Activated CD4-positive, alpha-beta T cell treated with anti-CD3 and anti-CD28 coated beads, Interleukin-2, amount 50 U/mL, for 16 hours (primary cell): ENCODE measurements at regions not wholly inside any gene's neighbourhood (a gene's known extent, or its start where the extent isn't known, plus 50 kb on each side); places are given as distances from the start of the nearest gene placed in this dataset.
"Not testable (repeated sequence)": the region's sequence is repeated elsewhere in the genome, so short reads cannot be mapped to it uniquely, and the experiment has no call there.

Source experiments
- DNase-seq: peaks from one replicate; pipeline ENCODE4 v3.0.0-alpha.2; 2020

- DNase-seq: no peak
Observed at GRCh38 chr21:41584603-41585176, 76.7 kb upstream of the TMPRSS2 start.

GRCh38 chr21:41583274-41583790 is 75.4 kb upstream of the TMPRSS2 start:
- no peak for DNase-seq

DNA sequence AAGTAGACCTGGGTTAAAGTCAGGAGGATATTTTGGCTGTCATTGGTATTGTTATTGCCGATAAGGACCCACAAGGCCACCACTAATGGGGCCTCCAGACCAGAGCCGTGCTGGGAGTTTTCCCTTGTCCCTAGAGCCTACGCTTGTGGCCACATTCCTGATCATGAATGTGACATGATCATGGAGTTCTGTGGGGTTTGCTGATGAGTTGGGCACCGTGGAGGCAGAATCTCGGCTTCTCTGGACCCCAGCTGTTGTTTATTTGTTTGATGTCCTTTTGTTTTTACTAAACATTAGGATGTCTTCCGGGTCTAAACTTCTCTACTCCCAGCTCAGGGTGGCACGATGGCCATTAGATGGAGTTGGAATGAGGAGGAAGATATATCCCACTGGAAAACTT is 74.9 kb upstream of the TMPRSS2 start:
- DNase-seq: no peak

DNA sequence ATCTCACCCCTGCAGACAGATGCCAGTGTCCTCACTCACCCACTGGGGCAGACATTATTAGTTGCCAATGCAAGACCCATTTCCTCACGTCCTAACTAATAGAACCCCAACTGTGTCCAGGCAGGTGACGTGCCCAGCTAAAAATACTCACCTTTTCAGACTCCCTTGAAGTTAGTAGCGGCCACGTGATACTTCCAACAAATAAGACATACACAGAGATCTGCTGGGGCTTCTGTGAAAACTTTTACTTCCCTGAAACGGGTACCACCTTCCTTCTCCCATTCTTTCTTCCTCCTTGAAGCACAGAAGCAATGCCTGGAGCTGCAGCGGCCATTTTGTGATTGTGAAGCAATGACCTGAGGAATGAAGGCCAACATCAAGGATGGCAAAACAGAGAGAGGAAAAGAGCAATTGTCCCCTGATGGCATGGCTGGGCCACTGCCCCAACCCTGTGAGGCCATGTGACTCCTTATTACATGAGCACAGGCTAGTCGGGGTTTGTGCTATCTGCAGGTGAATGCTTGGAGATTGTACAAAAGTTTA is 74.4 kb upstream of the TMPRSS2 start:
- no peak for DNase-seq

DNA sequence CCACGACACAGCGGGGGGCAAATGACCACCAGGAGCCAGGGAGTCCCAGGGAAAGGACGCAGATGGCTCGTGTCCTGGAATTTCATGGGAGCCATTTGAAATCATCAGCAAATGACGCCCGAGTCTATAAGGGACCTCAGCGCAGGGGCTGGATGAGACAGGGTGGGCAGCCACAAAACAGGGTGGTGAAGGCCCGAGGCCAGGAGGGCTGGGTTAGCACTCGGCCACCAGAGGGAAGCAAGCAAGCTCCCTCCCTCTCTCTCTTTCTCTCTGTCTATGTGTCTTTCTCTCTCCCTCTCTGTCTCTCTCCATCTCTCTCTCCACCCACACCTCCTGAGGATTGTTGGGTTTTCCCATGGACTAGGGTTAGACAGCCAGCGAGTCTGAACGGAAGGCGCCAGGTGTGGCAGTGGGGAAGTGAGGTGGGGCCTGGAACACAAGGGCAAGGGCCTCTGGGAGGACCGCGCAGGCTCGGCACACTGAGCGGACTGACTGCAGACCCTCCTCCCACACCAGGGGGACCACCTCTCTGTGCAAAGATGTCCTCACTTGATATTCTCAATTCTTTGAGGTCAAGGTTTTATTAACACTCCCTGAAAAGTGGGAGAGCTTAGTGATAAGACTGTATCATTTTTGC is 73.8 kb upstream of the TMPRSS2 start:
- DNase-seq: no peak

DNA sequence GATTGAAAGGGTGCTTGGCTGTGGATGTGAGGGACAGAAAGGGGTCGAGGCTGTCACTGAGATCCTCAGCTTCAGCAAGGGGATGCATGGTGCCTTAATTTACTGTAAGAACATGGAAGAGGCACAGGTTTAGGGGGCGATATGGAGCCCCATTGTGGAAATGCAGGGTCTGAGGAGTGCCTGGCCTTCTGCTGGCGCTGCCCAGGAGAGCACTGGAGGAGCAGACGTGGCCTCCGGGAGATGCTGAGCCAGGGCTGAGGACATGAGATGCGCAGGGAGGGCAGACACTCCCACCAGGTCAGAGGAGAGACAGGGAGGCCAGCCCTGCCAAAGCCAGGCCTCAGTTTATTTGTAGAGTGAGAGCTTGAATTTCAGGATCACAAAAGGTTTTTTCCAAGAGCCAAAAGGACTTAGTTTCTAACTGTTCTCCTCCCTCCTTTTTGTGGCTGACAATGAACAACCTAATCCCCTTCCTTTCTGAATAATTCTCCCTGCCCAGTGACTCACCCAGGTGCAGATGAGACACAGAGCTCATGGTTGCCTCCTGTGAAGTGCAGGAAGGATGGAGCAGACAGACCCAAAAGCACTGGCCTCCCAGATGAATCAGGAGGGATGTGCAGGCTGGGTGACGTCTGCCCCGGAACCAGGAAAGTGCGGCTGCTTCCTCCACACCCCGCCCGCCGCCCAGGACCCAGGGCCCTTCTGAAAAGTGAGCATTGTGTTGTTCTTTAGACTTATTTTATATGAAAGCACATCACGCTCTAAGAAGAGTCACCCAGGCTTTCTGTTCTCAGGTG is 73.0 kb upstream of the TMPRSS2 start:
- DNase-seq: no peak

DNA sequence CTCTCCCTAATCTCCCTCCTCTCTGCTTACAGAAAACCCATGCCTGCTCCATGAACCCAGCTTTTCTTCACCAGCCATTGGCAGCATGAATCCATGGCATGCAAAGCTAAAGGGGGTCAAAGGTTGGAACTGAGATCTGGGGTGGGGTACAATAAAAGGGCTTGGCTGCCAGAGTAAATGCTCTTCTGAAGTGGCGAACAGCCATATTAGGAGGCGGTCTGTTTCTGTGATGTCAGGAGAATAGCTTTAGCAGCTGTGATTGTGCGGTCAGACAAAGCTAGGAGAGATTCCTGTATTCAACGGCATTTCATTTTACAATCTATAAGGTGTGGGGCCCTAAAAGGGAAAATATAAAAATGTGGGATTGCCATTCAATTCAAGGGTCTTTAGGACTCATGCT is 71.7 kb upstream of the TMPRSS2 start:
- no peak for DNase-seq

- DNase-seq: no peak
Observed at GRCh38 chr21:41578716-41579115, 70.8 kb upstream of the TMPRSS2 start.

DNA sequence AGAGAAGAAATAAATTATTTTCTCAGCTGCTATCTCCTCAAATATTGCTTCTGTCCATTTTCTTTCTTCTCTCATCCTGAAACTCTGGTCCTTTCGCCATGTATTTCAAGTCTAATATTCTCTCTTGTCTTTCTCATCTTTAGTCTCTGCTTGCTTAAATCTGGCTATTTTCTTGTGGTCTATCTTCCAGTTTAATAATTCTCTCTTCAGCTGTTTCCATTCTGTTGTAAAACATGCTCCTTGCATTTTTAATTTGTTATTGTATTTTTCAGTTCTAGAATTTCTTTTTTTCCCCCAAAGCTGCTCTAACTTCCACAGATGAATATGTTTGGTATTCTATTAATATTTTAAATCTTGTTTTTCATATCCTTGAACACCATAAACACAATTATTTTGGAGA is 70.1 kb upstream of the TMPRSS2 start:
- DNase-seq: no peak

DNA sequence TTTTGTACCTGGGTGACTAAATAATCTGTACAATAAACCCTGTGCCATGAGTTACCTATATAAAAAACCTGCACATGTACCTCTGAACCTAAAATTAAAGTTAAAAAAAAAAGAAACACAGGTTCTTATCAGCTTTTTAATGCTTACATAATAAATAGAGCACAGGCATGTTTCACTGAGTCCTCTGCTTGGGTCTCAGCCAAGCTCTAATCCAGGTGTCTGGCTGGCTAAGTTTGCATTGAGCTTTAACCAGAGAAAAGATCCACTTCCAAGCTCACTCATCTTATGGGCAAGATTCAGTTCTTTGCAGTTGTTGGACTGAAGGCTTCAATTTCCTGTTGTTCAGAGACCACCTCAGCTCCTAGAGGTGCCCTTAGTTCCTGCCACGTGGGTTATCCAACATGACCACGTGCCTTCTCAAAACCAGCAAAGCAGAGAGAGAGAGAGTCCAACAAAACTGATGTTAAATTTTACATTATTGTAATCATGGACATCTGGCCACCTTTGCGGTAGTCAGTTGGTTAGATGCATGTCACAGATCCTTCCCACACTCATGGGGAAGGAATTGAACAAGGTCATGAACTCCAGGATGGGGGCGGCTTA is 68.2 kb upstream of the TMPRSS2 start:
- no peak for DNase-seq

- DNase-seq: no peak
Observed at GRCh38 chr21:41573902-41574690, 66.1 kb upstream of the TMPRSS2 start.

DNA sequence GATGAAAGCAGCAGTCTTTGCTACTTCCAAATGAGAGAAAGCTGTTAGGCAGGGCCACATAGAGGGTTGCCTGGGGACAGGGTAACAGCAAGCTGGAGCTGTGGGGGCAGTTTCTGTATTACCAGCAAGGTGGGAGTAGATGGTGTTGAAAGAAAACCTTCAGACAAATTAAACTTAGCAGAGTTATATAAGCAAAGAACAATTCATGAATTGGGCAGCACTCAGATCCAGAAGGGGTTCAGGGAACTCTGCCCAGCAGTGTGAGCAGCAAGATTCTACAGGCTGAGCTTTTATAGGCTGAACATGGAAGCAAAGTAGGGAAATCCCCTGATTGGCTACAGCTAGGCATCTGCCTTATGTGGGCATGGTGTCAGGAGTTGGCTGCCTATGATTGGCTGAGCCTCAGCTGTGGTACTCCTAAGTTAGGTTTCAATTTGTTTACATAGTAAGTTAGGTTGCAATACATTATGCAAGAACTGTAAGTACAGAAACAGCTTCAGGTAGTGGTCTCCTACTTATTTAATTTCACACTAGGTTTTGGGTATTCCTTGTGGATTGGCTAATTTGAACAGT is 64.1 kb upstream of the TMPRSS2 start:
- no peak for DNase-seq

- no peak for DNase-seq
Observed at GRCh38 chr21:41570791-41571355, 62.9 kb upstream of the TMPRSS2 start.

- no peak for DNase-seq
Observed at GRCh38 chr21:41568606-41569385, 60.8 kb upstream of the TMPRSS2 start.

DNA sequence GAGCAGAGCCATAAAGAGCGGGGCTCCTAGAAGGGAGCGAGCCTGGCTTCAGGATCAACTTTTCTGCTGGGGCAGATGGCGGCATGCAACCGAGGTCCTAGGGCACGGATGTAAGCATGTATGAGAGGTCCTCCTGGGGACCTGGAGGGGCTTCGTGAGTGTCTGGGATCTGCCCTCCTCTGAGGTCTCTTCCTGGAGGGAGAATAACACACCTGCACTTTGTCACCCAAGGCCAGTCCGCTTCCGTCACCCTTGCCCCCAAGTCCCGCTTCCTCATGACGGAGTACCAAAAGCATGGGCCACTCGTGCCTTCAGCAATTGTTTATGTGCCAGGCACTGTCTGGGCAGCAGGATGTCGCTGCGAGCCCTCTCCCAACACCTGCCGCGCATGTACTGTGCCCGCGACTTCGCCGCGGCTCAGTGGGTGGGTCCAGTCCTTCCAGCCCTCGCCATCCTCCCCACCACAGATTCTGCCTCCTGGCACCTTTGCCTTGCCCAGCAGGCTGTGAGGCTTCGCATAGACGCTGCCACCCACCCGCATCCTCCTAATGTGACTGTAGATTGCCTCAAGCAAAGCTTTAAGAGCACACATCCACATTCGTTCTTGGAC is 60.0 kb upstream of the TMPRSS2 start:
- no peak for DNase-seq

DNA sequence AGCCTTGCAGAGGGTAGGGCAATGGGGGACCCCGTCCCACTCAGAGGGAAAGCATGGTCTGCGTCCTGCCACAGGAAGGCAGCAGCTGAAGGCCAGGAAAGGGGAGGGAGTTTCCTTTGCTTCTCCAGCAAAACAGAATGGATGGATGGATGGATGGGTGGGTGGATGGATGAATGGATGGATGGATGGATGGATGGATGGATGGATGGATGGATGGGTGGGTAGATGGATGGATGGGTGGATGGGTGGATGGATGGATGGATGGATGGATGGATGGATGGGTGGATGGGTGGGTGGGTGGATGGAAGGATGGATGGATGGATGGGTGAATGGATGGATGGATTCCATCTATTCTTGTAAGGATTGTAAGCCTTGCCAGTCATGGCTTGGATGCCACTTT is 59.3 kb upstream of the TMPRSS2 start:
- DNase-seq: not testable (repeated sequence)

DNA sequence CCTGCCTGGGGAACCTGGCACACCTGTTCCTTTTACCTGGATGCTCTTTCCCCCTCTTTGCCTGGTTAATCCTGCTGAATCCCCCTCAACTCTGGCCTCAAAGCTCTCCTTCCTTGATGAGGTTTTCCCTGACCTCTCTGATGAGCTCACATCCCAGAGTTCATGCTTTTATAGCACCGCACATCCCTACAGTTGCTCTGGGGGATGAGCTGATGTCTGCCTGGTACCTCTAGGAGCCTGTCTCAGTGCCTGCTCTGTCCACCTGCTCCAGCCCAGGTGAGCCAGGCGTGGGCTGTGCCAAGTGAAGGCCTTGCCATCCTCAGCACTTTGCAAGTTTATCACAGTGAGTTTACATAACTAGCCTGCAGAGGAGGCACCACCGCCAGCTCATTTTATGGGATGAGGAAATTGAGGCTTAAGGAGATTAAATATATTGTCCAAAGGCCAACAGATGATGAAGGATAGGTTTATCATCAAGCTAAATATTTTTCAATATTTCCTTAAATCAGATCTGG is 58.6 kb upstream of the TMPRSS2 start:
- DNase-seq: no peak

GRCh38 chr21:41565550-41565949 is 57.6 kb upstream of the TMPRSS2 start:
- DNase-seq: no peak

- peak; percentile 71 for DNase-seq
Observed at GRCh38 chr21:41564871-41565274, 56.9 kb upstream of the TMPRSS2 start.
